Superior temporal gyrus (tissue), 1 donor: ENCODE measurements at regions not wholly inside any gene's neighbourhood (a gene's known extent, or its start where the extent isn't known, plus 50 kb on each side); places are given as distances from the start of the nearest gene placed in this dataset.
A peak's percentile ranks its signal among the peaks of the same experiment; 100 is the strongest.

Experiments
- DNase-seq: peaks from one replicate; pipeline ENCODE4 v3.0.0-alpha.2; 2016; ENCODE audit errors: extremely low spot score

- peak; percentile 56 for DNase-seq
These were observed 118.0 kb upstream of the HS6ST1 start for GRCh38 chr2:128436479-128437203.

GRCh38 chr2:128437204-128437565, 118.5 kb upstream of the HS6ST1 start:
- no peak for DNase-seq

DNA sequence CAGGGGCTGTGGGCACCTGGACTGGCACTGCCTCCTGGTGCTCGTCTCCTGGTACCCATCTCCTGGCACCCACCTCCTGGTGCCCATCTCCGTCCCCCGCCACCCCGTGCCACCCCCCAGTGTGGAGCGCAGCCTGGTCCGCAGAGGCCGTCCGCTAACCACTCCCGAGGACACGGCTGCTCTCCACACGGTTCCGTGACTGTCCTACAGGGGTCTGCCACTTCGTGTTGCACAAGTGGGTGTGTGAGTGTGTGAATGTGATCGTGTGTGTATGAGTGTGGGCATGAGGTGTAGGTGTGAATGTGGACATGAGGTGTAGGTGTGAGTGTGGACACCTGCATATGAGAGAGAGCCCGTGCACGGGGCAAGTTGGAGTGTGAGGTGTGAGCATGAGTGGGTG, 119.4 kb upstream of the HS6ST1 start:
- DNase-seq: no peak

- no peak for DNase-seq
These were observed 119.9 kb upstream of the HS6ST1 start for GRCh38 chr2:128438586-128438985.

DNA sequence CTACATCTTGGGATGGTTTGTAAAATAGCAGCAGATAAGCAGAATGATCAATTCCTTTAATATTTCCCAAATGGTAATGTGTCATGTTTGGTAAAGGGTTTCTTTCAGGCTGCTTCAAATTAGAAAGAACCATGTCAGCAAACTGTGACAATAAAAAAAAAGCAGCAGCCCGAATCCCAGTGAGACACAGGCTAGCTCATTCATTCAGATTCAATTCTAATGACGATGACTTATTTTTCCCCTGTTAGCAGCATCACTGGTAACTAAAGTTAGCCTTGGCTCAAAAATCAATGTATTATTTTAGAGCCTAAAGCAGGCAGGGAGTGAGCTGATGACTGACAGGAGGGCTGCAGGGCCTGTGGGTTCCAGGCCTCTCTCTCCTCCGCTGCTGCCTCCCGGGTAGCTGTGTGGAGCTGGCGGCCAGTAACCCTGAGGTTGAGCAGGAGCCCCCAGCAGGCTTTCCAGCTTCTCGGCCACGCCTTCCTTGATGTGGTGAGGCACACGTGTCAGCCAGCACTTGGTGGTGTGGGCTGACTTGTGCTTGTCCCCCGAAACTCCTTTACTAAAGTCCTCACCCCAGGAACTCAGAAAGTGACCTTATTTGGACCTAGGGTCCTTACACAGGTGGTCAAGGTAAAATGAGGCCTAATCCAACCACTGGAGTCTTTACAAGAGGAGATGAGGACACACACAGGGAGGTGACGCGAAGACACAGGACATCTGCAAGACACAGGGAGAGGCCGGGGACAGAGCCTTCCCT, 120.5 kb upstream of the HS6ST1 start:
- no peak for DNase-seq

DNA sequence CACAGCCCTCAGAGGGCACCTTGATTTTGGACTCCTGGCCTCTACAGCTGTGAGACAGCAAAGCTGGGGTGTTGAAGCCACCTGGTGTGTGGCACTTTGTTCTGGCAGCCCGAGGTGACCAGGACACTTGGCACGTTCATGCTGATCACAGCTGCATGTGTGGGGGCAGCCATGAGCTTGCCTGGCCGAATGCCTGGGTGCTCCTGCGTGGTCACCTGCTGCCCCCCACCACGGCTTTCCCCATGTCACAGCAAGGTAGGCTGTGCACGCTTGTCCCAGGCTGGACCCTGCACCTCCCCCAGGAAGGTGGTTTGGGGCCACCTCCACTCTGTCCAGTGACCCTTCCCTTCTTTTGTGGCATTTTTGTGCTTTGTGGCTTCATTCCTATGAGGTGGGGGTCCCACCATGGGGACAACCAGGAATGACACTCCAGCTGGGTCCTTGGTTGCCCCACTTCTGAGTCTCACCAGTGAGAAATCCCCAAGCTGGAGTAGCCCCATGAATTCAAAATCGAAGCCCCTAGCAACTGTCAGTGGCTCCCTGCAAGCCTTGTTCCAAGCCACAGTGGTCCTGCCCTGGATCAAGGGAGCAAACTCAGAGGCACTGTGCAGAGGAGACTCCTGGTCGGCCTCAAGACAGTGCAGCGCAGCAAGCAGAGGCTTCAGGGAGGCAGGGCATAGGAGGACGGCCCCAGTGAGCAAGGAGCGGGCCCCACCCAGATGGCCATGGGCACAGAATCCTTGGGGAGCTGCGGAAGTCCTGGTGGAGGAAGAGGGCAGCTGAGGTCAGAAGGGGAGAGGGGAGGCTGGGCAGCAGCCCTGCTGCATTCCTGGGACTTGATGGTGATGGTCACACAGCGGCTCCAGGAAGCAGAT, 121.4 kb upstream of the HS6ST1 start:
- no peak for DNase-seq

DNA sequence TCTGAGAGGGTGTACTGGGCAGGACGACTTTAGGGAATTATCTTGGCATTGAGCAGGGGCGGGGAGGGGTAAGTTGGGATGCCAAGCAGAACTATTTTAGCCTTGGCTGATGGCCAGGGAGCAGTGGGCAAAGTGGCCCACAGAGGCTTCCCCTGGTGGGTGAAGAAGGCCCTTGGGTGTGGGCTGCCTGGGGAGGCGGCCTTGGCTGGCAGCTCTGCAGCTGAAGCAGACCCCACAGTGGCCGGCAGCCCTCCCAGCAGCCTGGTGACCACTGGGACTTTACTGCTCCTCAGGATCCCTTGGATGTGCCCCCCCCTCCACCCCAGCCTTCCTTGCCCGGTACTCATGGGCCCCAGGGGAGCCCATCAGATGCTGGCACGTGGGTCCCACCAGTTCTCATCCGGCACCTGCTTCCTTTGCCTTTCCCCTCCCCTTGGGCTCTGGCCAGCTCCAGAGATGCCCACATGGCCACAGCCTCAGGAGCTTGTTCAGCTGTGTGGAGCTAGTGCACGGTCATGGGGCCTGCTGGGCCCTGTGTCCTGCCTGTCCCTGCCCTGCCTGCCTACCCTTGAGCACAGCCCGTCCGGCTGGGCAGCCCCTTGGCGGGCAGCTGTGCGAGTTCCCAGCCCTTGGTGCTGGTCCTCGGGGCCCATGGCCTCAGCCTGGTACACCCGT, 122.1 kb upstream of the HS6ST1 start:
- no peak for DNase-seq

GRCh38 chr2:128441341-128442052, 122.8 kb upstream of the HS6ST1 start:
- no peak for DNase-seq

GRCh38 chr2:128442053-128442751, 123.5 kb upstream of the HS6ST1 start:
- no peak for DNase-seq

GRCh38 chr2:128442891-128443302, 124.2 kb upstream of the HS6ST1 start:
- DNase-seq: no peak

- DNase-seq: no peak
These were observed 125.6 kb upstream of the HS6ST1 start for GRCh38 chr2:128444121-128444771.

DNA sequence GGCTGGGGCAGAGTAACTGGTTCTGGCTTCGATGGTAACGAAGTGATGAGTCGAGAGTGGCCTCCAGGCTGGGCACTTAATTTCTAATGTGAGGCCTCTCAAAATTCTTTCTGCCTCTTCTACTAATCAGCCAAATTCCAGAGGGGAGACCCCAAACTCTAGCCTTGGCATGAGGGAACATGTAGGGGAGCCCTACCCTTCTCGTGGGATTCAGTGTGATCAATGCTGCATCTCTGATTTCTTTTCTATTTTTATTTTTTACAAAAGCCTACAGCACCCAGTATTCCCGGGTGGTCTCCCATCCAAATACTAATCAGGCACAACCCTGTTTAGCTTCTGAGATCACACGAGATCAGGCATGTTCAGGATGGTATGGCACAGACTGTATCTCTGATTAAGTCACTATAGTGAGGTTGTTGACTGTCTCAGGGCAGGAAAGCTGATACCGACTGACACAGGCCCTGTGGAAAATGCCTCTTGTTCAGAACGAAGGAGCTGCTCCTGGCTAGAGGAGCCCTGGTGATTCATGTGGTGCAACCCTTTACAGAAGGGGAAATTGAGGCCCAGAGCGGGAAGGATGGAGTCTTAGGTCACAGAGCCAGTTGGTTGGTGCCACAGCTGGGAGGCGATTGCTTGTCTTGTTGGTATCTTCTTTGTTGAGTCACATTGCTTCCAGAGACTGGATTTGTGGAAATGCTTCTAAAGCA, 126.3 kb upstream of the HS6ST1 start:
- no peak for DNase-seq

DNA sequence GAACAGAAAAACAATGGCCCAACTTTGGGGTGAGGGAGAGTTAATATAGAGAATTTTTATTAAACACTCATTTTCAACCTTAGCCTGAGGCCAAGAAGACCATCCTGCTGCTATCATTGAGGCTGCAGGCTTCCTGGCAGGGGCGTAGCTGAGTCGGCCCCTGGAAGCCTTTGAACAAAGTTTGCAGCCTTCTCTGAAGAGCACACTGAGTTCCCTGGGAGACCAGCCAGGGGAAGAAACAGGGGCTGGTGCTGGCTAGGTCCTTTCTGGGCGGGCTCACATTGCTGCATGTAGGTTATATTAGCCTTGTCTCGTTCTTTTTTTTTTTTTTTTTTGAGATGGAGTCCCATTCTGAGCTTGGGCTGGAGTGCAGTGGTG, 126.8 kb upstream of the HS6ST1 start:
- DNase-seq: no peak

GRCh38 chr2:128446049-128446873, 127.6 kb upstream of the HS6ST1 start:
- no peak for DNase-seq

DNA sequence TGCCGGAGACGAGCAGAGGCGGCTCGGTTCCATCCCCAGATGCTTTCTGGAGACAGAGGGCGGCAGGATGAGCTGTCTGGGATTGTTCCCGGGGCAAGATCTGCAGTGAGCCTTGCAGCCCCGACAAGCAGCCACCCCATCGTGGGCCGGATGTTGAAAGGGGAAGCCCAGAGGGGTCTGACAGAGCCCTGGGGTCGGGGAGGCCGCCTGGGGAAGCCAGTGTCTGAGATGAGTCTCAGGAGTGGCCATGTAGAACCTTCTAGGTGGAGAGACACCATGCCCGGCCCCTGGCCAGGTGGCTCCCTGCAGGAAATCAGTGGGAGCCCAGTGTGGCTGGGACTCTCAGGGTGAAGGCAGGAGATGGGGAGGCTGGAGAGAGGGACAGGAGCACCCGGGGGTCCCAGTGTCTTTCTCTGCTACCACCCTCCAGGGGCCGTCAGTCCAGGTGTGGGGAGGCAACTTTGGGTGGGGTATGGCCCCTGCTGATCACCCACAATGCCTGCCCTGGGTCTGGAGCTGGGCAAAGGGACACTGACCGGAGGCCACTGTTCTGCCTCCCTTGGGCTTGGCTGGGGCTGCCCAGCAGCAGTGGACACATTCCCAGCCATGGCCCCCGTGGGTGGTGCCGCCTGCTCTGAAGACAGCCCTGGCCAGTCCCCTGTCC, 128.3 kb upstream of the HS6ST1 start:
- DNase-seq: no peak

GRCh38 chr2:128447538-128447995, 128.9 kb upstream of the HS6ST1 start:
- no peak for DNase-seq

DNA sequence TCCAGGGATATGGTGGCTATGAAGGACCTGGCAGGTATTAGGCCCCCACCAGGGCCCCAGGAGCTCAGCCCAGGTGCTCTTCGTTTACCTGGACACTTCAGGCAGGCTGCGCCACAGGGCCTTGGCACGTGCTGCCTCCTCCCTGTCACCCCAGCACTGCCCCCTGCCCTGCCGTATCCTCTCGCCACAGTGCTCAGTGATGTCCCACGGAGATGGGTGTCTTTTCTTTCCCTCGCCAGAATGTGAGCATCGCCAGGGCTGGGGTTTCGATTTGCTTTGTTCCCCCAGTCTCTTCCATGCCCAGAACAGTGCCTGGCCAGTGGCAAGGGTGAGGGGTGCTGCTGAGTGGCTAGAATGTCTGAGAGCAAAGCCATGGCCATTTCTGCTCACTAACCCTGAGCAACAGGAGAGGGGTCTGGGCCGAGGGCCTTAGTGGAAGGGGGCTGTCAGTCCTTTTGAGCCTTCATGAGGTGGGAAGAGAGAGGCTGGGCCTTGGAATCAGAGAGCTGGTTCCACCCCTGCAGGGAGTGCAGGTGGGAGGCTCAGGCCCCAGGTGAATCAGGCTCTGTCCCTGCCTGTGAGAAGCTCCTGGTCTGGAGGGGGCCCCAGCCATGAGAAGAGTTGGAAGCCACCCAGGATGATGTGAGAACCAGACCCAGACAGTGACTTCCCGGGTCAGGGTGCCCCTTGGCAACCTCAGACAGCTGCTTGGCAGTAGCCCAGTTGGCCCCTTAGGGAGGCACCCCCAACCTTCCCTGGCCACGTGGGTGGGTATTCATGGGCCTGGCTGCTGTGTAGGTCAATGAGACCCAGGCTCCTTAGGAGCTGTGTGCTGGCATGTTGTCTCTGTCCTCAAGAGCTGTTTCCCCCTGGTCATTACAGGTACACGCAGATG, 129.9 kb upstream of the HS6ST1 start:
- DNase-seq: no peak
